ENCODE measurements at regions not wholly inside any gene's neighbourhood (a gene's known extent, or its start where the extent isn't known, plus 50 kb on each side); places are given as distances from the start of the nearest gene placed in this dataset.

DNA sequence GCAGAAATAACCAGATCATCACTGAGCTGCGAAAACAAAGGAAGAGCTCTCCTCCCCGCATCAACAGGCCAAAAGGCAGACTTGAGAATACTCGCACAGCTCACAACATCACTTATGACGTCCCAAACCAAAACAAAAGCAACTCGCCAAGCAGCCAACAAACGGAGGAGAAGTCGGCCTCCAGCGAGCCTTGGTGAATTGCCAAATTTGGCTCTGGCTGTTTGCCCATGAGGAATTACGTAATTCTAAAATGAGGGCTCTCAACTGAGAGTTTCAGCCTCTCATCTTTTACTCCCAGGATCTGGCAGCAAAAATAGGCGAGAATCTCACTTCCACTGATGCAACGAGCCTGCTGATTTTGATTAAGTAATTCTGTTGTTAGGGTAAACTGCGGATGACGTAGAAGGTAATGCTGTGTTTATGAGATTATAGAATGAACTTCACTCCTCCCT lies 51.7 kb upstream of the SEMA6A start:
- in situ Hi-C loops (cut with HindIII; ENCODE audit: low sequenced_read_pairs) = no loop called here
- no peak overlapping the region for H3K4me3 ChIP-seq (ENCODE audit: low read depth, low read length)
- TF ChIP-seq CTCF (IDR thresholded peaks at IDR 0.05; ENCODE audit: low read depth, low read length, missing control alignments) = no peak
- DNase-seq (ENCODE audit: low read depth) = peak; percentile 70
